HL-60 (cell line): ENCODE measurements at regions not wholly inside any gene's neighbourhood (a gene's known extent, or its start where the extent isn't known, plus 50 kb on each side); places are given as distances from the start of the nearest gene placed in this dataset.

ENCODE experiments used
- CTCF ChIP-seq: IDR thresholded peaks from one replicate; pipeline ENCODE4 v1.5.1; 2011; ENCODE audit warnings: low read length, control low read depth, inconsistent platforms; ENCODE audit not compliant: insufficient read depth
- GABPA ChIP-seq: IDR thresholded peaks from 2 replicates; pipeline ENCODE4 v1.6.1; 2012; ENCODE audit warnings: low read depth
- POLR2AphosphoS5 ChIP-seq: IDR thresholded peaks from 2 replicates; pipeline ENCODE4 v1.6.1; 2012; ENCODE audit warnings: low read depth
- SPI1 ChIP-seq: IDR thresholded peaks from 2 replicates; pipeline ENCODE4 v1.6.1; 2012; ENCODE audit warnings: low read depth, mild to moderate bottlenecking, borderline replicate concordance
- TF ChIP-seq, protein P1 (sequence below): IDR thresholded peaks from 2 replicates; pipeline ENCODE4 v1.6.1; 2012; ENCODE audit warnings: low read depth; ENCODE audit not compliant: insufficient replicate concordance

- TF ChIP-seq CTCF (no peak), POLR2AphosphoS5 (no peak), SPI1 (no peak), GABPA (no peak)
- TF ChIP-seq, protein P1, sequence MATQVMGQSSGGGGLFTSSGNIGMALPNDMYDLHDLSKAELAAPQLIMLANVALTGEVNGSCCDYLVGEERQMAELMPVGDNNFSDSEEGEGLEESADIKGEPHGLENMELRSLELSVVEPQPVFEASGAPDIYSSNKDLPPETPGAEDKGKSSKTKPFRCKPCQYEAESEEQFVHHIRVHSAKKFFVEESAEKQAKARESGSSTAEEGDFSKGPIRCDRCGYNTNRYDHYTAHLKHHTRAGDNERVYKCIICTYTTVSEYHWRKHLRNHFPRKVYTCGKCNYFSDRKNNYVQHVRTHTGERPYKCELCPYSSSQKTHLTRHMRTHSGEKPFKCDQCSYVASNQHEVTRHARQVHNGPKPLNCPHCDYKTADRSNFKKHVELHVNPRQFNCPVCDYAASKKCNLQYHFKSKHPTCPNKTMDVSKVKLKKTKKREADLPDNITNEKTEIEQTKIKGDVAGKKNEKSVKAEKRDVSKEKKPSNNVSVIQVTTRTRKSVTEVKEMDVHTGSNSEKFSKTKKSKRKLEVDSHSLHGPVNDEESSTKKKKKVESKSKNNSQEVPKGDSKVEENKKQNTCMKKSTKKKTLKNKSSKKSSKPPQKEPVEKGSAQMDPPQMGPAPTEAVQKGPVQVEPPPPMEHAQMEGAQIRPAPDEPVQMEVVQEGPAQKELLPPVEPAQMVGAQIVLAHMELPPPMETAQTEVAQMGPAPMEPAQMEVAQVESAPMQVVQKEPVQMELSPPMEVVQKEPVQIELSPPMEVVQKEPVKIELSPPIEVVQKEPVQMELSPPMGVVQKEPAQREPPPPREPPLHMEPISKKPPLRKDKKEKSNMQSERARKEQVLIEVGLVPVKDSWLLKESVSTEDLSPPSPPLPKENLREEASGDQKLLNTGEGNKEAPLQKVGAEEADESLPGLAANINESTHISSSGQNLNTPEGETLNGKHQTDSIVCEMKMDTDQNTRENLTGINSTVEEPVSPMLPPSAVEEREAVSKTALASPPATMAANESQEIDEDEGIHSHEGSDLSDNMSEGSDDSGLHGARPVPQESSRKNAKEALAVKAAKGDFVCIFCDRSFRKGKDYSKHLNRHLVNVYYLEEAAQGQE: no peak
Observed at GRCh38 chr18:24603151-24603550, 142.7 kb downstream of the HRH4 start.
